Choroid plexus epithelial cell (primary cell): ENCODE measurements at regions not wholly inside any gene's neighbourhood (a gene's known extent, or its start where the extent isn't known, plus 50 kb on each side); places are given as distances from the start of the nearest gene placed in this dataset.

Experiments
- DNase-seq: peaks from one replicate; pipeline ENCODE4 v3.0.0-alpha.2; 2010; ENCODE audit warnings: low read depth
- H3K4me3 ChIP-seq: 2 replicates; pipeline ENCODE4 v1.5.1; 2011; ENCODE audit warnings: low read depth, mild to moderate bottlenecking, control low read depth, low read length, moderate library complexity
- TF ChIP-seq, protein P1 (sequence below): conservative IDR thresholded peaks from 2 replicates; pipeline ENCODE4 v1.5.1; 2011; ENCODE audit warnings: low read depth, mild to moderate bottlenecking, control low read depth, inconsistent platforms, low read length, moderate library complexity

DNA sequence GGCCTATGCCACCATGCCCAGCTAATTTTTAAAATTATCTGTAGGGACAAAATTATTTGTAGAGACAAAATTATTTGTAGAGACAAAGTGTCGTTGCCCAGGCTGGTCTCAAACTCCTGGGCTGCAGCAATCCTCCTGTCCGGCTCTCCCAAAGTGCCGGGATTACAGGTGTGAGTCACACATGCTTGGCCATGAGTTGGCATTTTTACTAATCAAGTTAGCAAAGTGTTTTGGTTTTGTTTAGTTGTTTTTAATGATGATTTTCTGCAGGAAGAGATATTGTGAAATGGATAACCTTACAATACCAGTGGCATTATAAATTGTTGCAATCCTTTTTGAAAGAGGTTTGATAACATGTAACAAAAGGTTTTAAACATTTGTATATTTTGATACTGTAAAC is 65.3 kb upstream of the MAGI3 start:
- DNase-seq: peak; percentile 3
- H3K4me3 ChIP-seq: no peak overlapping the region
- TF ChIP-seq, protein P1, sequence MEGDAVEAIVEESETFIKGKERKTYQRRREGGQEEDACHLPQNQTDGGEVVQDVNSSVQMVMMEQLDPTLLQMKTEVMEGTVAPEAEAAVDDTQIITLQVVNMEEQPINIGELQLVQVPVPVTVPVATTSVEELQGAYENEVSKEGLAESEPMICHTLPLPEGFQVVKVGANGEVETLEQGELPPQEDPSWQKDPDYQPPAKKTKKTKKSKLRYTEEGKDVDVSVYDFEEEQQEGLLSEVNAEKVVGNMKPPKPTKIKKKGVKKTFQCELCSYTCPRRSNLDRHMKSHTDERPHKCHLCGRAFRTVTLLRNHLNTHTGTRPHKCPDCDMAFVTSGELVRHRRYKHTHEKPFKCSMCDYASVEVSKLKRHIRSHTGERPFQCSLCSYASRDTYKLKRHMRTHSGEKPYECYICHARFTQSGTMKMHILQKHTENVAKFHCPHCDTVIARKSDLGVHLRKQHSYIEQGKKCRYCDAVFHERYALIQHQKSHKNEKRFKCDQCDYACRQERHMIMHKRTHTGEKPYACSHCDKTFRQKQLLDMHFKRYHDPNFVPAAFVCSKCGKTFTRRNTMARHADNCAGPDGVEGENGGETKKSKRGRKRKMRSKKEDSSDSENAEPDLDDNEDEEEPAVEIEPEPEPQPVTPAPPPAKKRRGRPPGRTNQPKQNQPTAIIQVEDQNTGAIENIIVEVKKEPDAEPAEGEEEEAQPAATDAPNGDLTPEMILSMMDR: no peak

DNA sequence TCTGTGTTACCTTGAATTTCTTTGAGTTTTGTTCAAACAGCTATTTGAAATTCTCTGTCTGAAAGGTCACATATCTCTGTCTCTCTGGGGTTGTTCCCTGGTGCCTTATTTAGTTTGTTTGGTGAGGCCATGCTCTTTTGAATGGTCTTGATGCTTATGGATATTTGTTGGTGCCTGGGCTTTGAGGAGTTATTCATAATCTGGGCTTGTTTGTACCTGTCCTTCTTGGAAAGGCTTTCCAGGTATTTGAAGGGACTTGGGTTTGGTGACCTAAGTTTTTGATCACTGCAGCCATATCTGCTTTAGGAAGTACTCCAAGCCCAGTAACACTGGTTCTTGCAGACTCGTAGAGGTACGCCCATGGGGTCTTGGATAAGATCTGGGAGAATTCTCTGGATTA is 63.3 kb upstream of the MAGI3 start:
- DNase-seq: no peak
- TF ChIP-seq, protein P1: no peak
- no peak overlapping the region for H3K4me3 ChIP-seq

DNA sequence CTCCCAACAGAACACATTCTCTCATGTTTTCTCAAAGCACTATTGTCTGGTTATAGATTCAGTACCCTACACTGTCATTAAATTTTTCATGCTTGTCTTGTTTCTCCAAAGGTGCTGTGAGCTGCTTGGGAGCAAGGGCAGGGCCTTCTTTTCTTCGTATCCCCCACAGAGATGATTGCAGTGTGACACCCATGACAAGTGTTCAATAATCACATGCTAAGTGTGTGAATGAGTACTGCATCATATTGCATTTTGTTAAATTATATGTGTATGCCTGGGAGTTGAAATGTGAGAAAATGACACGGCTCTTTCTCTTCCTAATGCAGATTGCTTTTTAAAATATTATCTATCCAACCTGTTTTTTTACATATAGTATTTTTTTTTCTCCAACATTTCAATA is 57.3 kb upstream of the MAGI3 start:
- TF ChIP-seq, protein P1: no peak
- DNase-seq: no peak
- no peak overlapping the region for H3K4me3 ChIP-seq

DNA sequence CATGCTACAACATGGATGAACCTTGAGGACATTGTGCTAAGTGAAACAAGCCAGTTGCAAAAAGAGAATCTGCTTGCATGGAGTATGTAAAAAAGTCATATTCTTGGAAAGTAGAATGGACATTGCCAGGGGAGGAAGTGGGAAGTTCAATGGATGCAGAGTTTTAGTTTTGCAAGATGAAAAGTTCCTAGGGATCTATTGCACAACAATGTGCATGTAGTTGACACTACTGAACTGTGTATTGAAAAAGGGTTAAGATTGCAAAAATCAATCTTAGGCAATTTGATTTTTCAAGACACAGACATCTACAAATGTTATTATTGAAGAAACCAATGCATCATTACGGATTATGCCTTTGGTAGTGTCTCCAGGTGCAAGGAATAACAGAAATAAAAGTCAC is 50.3 kb upstream of the MAGI3 start:
- no peak for DNase-seq
- no peak overlapping the region for H3K4me3 ChIP-seq
- TF ChIP-seq, protein P1: no peak
